GM12864 (cell line): ENCODE measurements at regions not wholly inside any gene's neighbourhood (a gene's known extent, or its start where the extent isn't known, plus 50 kb on each side); places are given as distances from the start of the nearest gene placed in this dataset.

Source experiments
- DNase-seq: peaks from one replicate; pipeline ENCODE4 v3.0.0-alpha.2; 2011; ENCODE audit warnings: low read depth
- H3K4me3 ChIP-seq: 2 replicates; pipeline ENCODE4 v1.5.1; 2011; ENCODE audit warnings: mild to moderate bottlenecking, low read depth, low read length, control low read depth
- TF ChIP-seq, protein P1 (sequence below): IDR thresholded peaks from 2 replicates; pipeline ENCODE4 v1.5.1; 2011; ENCODE audit warnings: low read depth, mild to moderate bottlenecking, moderate library complexity, low read length, control low read depth, inconsistent platforms; ENCODE audit errors: missing control alignments

DNA sequence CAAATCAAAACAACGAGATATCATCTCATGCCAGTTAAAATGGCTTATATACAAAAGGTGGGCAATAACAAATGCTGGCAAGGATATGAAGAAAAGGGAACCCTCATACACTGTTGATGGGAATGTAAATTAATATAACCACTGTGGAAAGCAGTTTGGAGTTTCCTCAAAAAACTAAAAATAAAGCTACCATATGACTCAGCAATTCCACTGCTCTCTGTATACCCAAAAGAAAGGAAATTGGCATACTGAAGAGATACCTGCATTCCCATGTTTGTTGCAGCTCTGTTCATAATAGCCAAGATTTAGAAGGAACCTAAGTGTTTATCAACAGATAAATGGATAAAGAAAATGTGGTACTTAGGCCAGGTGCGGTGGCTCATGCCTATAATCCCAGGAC lies 124.8 kb downstream of the MSTN start:
- no peak overlapping the region for H3K4me3 ChIP-seq
- TF ChIP-seq, protein P1, sequence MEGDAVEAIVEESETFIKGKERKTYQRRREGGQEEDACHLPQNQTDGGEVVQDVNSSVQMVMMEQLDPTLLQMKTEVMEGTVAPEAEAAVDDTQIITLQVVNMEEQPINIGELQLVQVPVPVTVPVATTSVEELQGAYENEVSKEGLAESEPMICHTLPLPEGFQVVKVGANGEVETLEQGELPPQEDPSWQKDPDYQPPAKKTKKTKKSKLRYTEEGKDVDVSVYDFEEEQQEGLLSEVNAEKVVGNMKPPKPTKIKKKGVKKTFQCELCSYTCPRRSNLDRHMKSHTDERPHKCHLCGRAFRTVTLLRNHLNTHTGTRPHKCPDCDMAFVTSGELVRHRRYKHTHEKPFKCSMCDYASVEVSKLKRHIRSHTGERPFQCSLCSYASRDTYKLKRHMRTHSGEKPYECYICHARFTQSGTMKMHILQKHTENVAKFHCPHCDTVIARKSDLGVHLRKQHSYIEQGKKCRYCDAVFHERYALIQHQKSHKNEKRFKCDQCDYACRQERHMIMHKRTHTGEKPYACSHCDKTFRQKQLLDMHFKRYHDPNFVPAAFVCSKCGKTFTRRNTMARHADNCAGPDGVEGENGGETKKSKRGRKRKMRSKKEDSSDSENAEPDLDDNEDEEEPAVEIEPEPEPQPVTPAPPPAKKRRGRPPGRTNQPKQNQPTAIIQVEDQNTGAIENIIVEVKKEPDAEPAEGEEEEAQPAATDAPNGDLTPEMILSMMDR, result no peak
- DNase-seq, result no peak

DNA sequence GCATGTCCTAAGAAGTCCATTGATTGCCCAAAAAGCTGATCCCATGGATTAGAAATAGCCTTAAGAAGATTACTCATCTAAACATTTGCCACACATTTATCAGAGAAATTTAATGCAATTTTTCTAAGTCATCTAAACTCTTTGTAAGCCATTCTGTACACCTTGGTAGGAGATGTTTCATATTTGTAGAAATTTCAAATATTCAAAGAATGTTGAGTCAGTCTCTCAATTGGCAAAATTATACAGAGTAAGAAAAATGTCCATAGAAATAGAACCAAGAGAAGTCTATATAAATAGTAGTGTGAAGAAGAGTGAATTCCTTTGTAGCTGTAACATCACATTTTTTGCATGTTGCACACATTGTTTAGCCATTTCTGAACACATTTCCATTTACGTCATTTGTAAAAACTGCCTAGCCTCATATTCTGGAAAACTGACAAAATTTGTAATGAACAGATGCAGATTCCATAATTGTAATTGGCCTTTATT lies 128.6 kb downstream of the MSTN start:
- TF ChIP-seq, protein P1, result no peak
- H3K4me3 ChIP-seq, result no peak overlapping the region
- no peak for DNase-seq

DNA sequence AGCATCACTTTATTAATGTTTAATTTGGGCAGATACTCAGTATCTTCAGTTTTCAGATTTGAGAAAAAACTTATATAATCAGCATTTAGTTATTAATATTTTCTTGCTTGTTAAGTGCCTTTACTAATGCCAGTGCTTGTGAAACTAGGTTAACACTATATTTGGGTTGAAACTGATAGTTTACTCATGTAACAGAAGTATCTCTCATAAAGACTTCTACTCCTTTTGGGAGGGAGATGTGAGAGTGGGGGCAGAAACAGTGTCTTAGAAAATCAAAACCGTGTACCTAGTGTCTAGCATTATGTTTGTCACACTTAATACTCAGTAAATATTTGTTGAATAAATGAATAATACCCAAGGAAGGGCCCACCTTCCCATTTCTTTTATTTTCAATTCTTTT lies 129.5 kb downstream of the MSTN start:
- TF ChIP-seq, protein P1, result no peak
- H3K4me3 ChIP-seq, result no peak overlapping the region
- DNase-seq, result peak; percentile 54

DNA sequence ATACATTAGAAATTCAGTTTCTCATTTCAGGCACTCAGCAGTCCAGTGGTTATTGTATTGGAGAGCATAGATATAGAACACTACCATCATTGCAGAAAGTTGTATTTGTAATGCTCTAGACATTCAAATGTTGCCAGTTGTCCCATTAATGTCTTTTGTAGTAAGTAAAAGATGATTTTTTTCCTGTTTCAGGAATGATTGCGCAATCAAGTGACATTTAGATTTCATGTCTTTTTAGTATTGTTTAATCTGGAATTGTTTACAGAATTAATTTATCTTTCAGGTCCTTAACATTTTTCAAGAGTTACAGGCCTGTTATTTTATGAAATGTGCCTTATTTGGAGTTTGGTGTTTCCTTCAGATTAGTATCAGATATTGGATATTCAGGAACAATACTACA lies 134.7 kb downstream of the MSTN start:
- no peak overlapping the region for H3K4me3 ChIP-seq
- no peak for DNase-seq
- TF ChIP-seq, protein P1, result no peak
